Keratinocyte (primary cell): ENCODE measurements at regions not wholly inside any gene's neighbourhood (a gene's known extent, or its start where the extent isn't known, plus 50 kb on each side); places are given as distances from the start of the nearest gene placed in this dataset.

Experiments
- DNase-seq: peaks from one replicate; pipeline ENCODE4 v3.0.0-alpha.2; 2011; ENCODE audit warnings: low read depth, missing footprints, low spot score
- FAIRE-seq: peaks from 2 replicates; lab custom pipeline; 2011; peaks lifted over from hg19 to GRCh38; lab: Jason Lieb, UNC
- H2AFZ ChIP-seq: 2 replicates; pipeline ENCODE4 v1.6.0; 2012; ENCODE audit warnings: low read length, control low read depth, inconsistent platforms; ENCODE audit not compliant: control insufficient read depth
- H3K27ac ChIP-seq: 2 replicates; pipeline ENCODE4 v1.5.1; 2011; ENCODE audit warnings: low read length; ENCODE audit not compliant: control insufficient read depth, insufficient read depth
- H3K27me3 ChIP-seq: 3 replicates; pipeline ENCODE4 v1.6.0; 2011; ENCODE audit warnings: low read length; ENCODE audit not compliant: control insufficient read depth, insufficient read depth; ENCODE audit errors: extremely low read depth
- H3K36me3 ChIP-seq, 2 experiments: 2 replicates in 1 of 2; 3 replicates in 1 of 2; pipeline ENCODE4 v1.5.1; 2011; ENCODE audit warnings: low read length in 2 of 2, mild to moderate bottlenecking in 1 of 2; ENCODE audit not compliant: control insufficient read depth in 2 of 2, insufficient read depth in 2 of 2; ENCODE audit errors: extremely low read depth in 1 of 2
- H3K4me1 ChIP-seq: 3 replicates; pipeline ENCODE4 v1.5.1; 2011; ENCODE audit warnings: low read length; ENCODE audit not compliant: control insufficient read depth, insufficient read depth; ENCODE audit errors: extremely low read depth
- H3K4me2 ChIP-seq: 3 replicates; pipeline ENCODE4 v1.6.0; 2011; ENCODE audit warnings: low read depth, low read length; ENCODE audit not compliant: control insufficient read depth, insufficient read depth; ENCODE audit errors: extremely low read depth
- H3K4me3 ChIP-seq, 3 experiments: fragments of 200-600 bp in 1 of 3; sonication (generic) in 1 of 3; 2 replicates in 2 of 3; 3 replicates in 1 of 3; pipeline ENCODE4 v1.5.1; 2011 to 2016; ENCODE audit warnings: low read length in 3 of 3, mild to moderate bottlenecking in 3 of 3, control low read depth in 2 of 3, inconsistent platforms in 1 of 3, low read depth in 1 of 3, mixed read lengths in 1 of 3, mixed run types in 1 of 3, moderate library complexity in 1 of 3; ENCODE audit not compliant: control insufficient read depth in 2 of 3, insufficient read depth in 2 of 3; ENCODE audit errors: extremely low read depth in 1 of 3
- H3K79me2 ChIP-seq: 2 replicates; pipeline ENCODE4 v1.6.0; 2012; ENCODE audit warnings: low read length; ENCODE audit not compliant: control insufficient read depth, insufficient read depth
- H3K9ac ChIP-seq: 3 replicates; pipeline ENCODE4 v1.6.0; 2011; ENCODE audit warnings: low read length; ENCODE audit not compliant: control insufficient read depth, insufficient read depth; ENCODE audit errors: extremely low read depth
- H3K9me1 ChIP-seq: 3 replicates; pipeline ENCODE4 v1.6.0; 2011; ENCODE audit warnings: low read length; ENCODE audit not compliant: control insufficient read depth, insufficient read depth; ENCODE audit errors: extremely low read depth
- H3K9me3 ChIP-seq: 2 replicates; pipeline ENCODE4 v1.5.1; 2012; ENCODE audit warnings: low read depth, low read length; ENCODE audit not compliant: control insufficient read depth
- H4K20me1 ChIP-seq: 3 replicates; pipeline ENCODE4 v1.6.0; 2011; ENCODE audit warnings: low read length; ENCODE audit not compliant: control insufficient read depth, insufficient read depth; ENCODE audit errors: extremely low read depth
- EZH2 ChIP-seq: IDR thresholded peaks from one replicate; pipeline ENCODE4 v1.6.1; 2012; ENCODE audit warnings: inconsistent platforms, mild to moderate bottlenecking, low read length, moderate library complexity
- dilution Hi-C: fragments of 300-500 bp; cut with MboI; formaldehyde crosslinking; loops from one replicate; pipeline ENCODE4 v1.7.0; 2020; ENCODE audit warnings: low sequenced_read_pairs; ENCODE audit not compliant: extremely low pct_ligation_motif_present
- TF ChIP-seq, protein P1 (sequence below), 3 experiments: IDR thresholded peaks in 1 of 3; conservative IDR thresholded peaks in 1 of 3; optimal IDR thresholded peaks in 1 of 3; 2 replicates in 2 of 3; 3 replicates in 1 of 3; pipeline versions ENCODE3 to v1.5.1; 2011; ENCODE audit warnings: low read length in 3 of 3, mild to moderate bottlenecking in 3 of 3, moderate library complexity in 2 of 3, control low read depth in 1 of 3, inconsistent platforms in 1 of 3; ENCODE audit not compliant: insufficient read depth in 2 of 3; ENCODE audit errors: extremely low read depth in 1 of 3

DNA sequence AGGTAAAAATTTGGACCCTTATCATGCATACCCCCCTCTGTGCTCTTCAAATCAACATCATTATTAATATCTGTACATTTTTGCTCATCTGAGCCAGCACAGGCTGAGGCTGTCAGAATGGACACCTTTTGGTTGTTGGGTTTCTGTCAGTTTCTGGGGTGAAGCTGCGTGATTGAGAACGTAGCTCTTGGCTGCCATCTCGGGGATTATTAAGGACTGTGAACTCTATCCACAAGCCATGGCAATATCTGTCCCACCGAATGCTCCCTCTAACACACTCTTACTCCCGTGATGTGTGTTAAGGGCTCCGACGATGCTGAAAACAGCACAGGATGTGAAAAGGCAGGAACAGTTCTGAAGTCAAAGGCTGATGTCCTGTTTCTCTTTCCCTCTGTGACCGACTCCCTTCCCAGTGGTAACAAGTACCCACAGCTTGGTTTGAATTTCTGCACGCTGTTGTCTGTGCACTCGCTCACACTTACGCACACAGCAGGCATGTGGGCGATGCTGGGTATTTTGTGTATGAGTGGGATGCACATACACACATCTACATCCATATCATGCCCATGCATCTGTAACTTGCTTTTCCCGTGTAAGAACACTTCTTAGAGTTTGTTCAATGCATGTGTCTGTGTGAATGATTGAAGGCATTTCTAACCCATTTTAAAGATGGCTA is 405.6 kb downstream of the TMEM121 start:
- Histone ChIP-seq H3K36me3 (no peaks in the 10 kb centered on the region), H3K4me1 (no peaks in the 10 kb centered on the region), H3K27ac (no peak overlapping the region), H3K4me2 (no peak overlapping the region), H3K9me3 (peaks cover 8% of the 10 kb centered on the region), H3K27me3 (no peaks in the 10 kb centered on the region), H3K79me2 (no peaks in the 10 kb centered on the region), H3K9ac (no peak overlapping the region), H3K4me3 (no peak overlapping the region), H4K20me1 (no peaks in the 10 kb centered on the region), H3K9me1 (no peaks in the 10 kb centered on the region), H2AFZ (no peak overlapping the region)
- FAIRE-seq (no peak), DNase-seq (no peak)
- dilution Hi-C loops = no loop called here
- TF ChIP-seq, protein P1, sequence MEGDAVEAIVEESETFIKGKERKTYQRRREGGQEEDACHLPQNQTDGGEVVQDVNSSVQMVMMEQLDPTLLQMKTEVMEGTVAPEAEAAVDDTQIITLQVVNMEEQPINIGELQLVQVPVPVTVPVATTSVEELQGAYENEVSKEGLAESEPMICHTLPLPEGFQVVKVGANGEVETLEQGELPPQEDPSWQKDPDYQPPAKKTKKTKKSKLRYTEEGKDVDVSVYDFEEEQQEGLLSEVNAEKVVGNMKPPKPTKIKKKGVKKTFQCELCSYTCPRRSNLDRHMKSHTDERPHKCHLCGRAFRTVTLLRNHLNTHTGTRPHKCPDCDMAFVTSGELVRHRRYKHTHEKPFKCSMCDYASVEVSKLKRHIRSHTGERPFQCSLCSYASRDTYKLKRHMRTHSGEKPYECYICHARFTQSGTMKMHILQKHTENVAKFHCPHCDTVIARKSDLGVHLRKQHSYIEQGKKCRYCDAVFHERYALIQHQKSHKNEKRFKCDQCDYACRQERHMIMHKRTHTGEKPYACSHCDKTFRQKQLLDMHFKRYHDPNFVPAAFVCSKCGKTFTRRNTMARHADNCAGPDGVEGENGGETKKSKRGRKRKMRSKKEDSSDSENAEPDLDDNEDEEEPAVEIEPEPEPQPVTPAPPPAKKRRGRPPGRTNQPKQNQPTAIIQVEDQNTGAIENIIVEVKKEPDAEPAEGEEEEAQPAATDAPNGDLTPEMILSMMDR (optimal IDR thresholded peaks at IDR 0.05 in 1 of 3, IDR thresholded peaks at IDR 0.05 in 1 of 3, conservative IDR thresholded peaks at IDR 0.05 in 1 of 3; ENCODE audit: extremely low read depth in 1 of 3, insufficient read depth in 2 of 3, low read length in 3 of 3) = no peak
- no peak for TF ChIP-seq EZH2

DNA sequence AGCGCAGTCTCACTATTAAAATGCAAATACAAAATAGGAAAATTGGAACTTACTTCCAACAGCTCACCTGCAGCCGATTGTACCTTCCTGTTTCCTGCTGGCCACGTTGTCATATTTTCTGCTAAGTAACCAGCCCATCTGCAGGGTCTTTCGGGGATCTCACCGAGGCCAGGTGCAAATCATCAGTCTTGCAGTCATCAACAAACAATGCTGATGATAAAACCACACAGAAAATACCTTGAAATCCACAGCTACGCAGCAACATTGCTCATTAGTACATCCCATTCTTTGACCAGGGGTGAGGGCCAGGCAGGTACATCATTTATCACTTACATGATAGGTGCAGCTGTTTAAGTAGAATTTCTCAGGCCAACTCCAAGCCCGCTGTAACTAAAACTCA is 406.9 kb downstream of the TMEM121 start:
- H3K4me3 ChIP-seq = no peak overlapping the region
- no peak overlapping the region for H3K27ac ChIP-seq
- FAIRE-seq (no peak), DNase-seq (no peak)
- dilution Hi-C loops = no loop called here
- no peaks in the 10 kb centered on the region for H3K4me1 ChIP-seq
- H3K27me3 ChIP-seq = no peaks in the 10 kb centered on the region
- H3K9me1 ChIP-seq = no peaks in the 10 kb centered on the region
- peaks cover 8% of the 10 kb centered on the region for H3K9me3 ChIP-seq
- no peak overlapping the region for H3K4me2 ChIP-seq
- no peak overlapping the region for H2AFZ ChIP-seq
- H3K9ac ChIP-seq = no peak overlapping the region
- no peaks in the 10 kb centered on the region for H3K36me3 ChIP-seq
- TF ChIP-seq, protein P1 (optimal IDR thresholded peaks at IDR 0.05 in 1 of 3, IDR thresholded peaks at IDR 0.05 in 1 of 3, conservative IDR thresholded peaks at IDR 0.05 in 1 of 3; ENCODE audit: extremely low read depth in 1 of 3, insufficient read depth in 2 of 3, low read length in 3 of 3) = no peak
- no peak for TF ChIP-seq EZH2
- H3K79me2 ChIP-seq = no peaks in the 10 kb centered on the region
- no peaks in the 10 kb centered on the region for H4K20me1 ChIP-seq
